ENCODE measurements at regions not wholly inside any gene's neighbourhood (a gene's known extent, or its start where the extent isn't known, plus 50 kb on each side); places are given as distances from the start of the nearest gene placed in this dataset.

- H3K9me3 ChIP-seq (ENCODE audit: control extremely low read depth in 1 of 3, control insufficient read depth in 2 of 3, insufficient read depth in 1 of 3, low read length in 2 of 3), result no peaks in the 10 kb centered on the region
- no peaks in the 10 kb centered on the region for H3K27me3 ChIP-seq (replicated peaks in 1 of 4; ENCODE audit: control extremely low read depth in 1 of 4, control insufficient read depth in 3 of 4, insufficient read depth in 4 of 4, low read length in 3 of 4)
- intact Hi-C loops (cut with micrococcal nuclease), result no loop called here
- H3K9ac ChIP-seq (ENCODE audit: low read length), result no peak overlapping the region
- no peaks in the 10 kb centered on the region for H3K9me3 Mint-ChIP-seq (ENCODE audit: insufficient read depth)
- H3K4me3 ChIP-seq (ENCODE audit: control extremely low read depth in 1 of 5, extremely low read depth in 1 of 5, insufficient read depth in 1 of 5, low read depth in 2 of 5, low read length in 4 of 5), result no peak overlapping the region
- no peak overlapping the region for H3K27ac Mint-ChIP-seq
- peaks cover 3% of the 10 kb centered on the region for H3K27me3 Mint-ChIP-seq
- WGBS (ENCODE audit: insufficient coverage), result no CpG with 5 or more reads among the region's 2 CpGs
- no peaks in the 10 kb centered on the region for H3K4me1 Mint-ChIP-seq
- H3K79me2 ChIP-seq (ENCODE audit: control insufficient read depth, insufficient read depth, low read length), result no peaks in the 10 kb centered on the region
- no peak overlapping the region for H3K4me2 ChIP-seq (replicated peaks; ENCODE audit: low read depth, low read length, poor library complexity, severe bottlenecking)
- no peak for DNase-seq
- CTCF ChIA-PET, result no interaction called here
- no peak overlapping the region for H3K27ac ChIP-seq (ENCODE audit: low read length in 2 of 2)
- no peak for ATAC-seq (ENCODE audit: low read depth)
- H4K20me1 ChIP-seq (ENCODE audit: control insufficient read depth, insufficient read depth, low read length, poor library complexity, severe bottlenecking), result no peaks in the 10 kb centered on the region
- no peaks in the 10 kb centered on the region for H3K36me3 ChIP-seq (replicated peaks in 1 of 2; ENCODE audit: control extremely low read depth in 1 of 2, control insufficient read depth in 1 of 2, extremely low read depth in 1 of 2, insufficient read depth in 2 of 2, low read length in 1 of 2)
- H3K4me1 ChIP-seq (ENCODE audit: control insufficient read depth in 2 of 2, insufficient read depth in 2 of 2, low read length in 2 of 2), result no peaks in the 10 kb centered on the region
- H3K4me3 Mint-ChIP-seq, result no peak overlapping the region
- H2AFZ ChIP-seq (ENCODE audit: insufficient read depth, low read depth, low read length, poor library complexity, severe bottlenecking), result no peak overlapping the region
- POLR2A ChIA-PET, result no interaction called here
- no peak for TF ChIP-seq EZH2 (IDR thresholded peaks at IDR 0.05; ENCODE audit: borderline replicate concordance, insufficient read depth, low read depth, low read length, poor library complexity, severe bottlenecking)
- TF ChIP-seq CTCF (IDR thresholded peaks at IDR 0.05), result no peak
Measured at GRCh38 chr4:123995936-123996335, 599.3 kb downstream of the SPRY1 start.

GRCh38 chr4:123996718-123997510 is 600.3 kb downstream of the SPRY1 start:
- CTCF ChIA-PET, result no interaction called here
- Histone ChIP-seq H2AFZ (ENCODE audit: insufficient read depth, low read depth, low read length, poor library complexity, severe bottlenecking) (no peak overlapping the region), H3K9ac (ENCODE audit: low read length) (no peak overlapping the region), H3K9me3 (ENCODE audit: control extremely low read depth in 1 of 3, control insufficient read depth in 2 of 3, insufficient read depth in 1 of 3, low read length in 2 of 3) (no peaks in the 10 kb centered on the region), H3K27ac (ENCODE audit: low read length in 2 of 2) (no peak overlapping the region), H3K27me3 (replicated peaks in 1 of 4; ENCODE audit: control extremely low read depth in 1 of 4, control insufficient read depth in 3 of 4, insufficient read depth in 4 of 4, low read length in 3 of 4) (no peaks in the 10 kb centered on the region), H3K79me2 (ENCODE audit: control insufficient read depth, insufficient read depth, low read length) (no peaks in the 10 kb centered on the region), H3K4me3 (ENCODE audit: control extremely low read depth in 1 of 5, extremely low read depth in 1 of 5, insufficient read depth in 1 of 5, low read depth in 2 of 5, low read length in 4 of 5) (no peak overlapping the region), H3K4me1 (ENCODE audit: control insufficient read depth in 2 of 2, insufficient read depth in 2 of 2, low read length in 2 of 2) (no peaks in the 10 kb centered on the region), H3K4me2 (replicated peaks; ENCODE audit: low read depth, low read length, poor library complexity, severe bottlenecking) (no peak overlapping the region), H3K36me3 (replicated peaks in 1 of 2; ENCODE audit: control extremely low read depth in 1 of 2, control insufficient read depth in 1 of 2, extremely low read depth in 1 of 2, insufficient read depth in 2 of 2, low read length in 1 of 2) (no peaks in the 10 kb centered on the region), H4K20me1 (ENCODE audit: control insufficient read depth, insufficient read depth, low read length, poor library complexity, severe bottlenecking) (no peaks in the 10 kb centered on the region)
- H3K4me3 Mint-ChIP-seq, result no peak overlapping the region
- no peak for TF ChIP-seq CTCF (IDR thresholded peaks at IDR 0.05)
- DNase-seq, result no peak
- POLR2A ChIA-PET, result no interaction called here
- WGBS (ENCODE audit: insufficient coverage), result 100% methylated on average over 1 of the region's 3 CpGs
- H3K27ac Mint-ChIP-seq, result no peak overlapping the region
- intact Hi-C loops (cut with micrococcal nuclease), result no loop called here
- H3K9me3 Mint-ChIP-seq (ENCODE audit: insufficient read depth), result no peaks in the 10 kb centered on the region
- peaks cover 3% of the 10 kb centered on the region for H3K27me3 Mint-ChIP-seq
- no peaks in the 10 kb centered on the region for H3K4me1 Mint-ChIP-seq
- ATAC-seq (ENCODE audit: low read depth), result no peak

Data from B cell (primary cell).